Esophagus squamous epithelium (tissue), 5 donors: ENCODE measurements at regions not wholly inside any gene's neighbourhood (a gene's known extent, or its start where the extent isn't known, plus 50 kb on each side); places are given as distances from the start of the nearest gene placed in this dataset.
"Not testable (repeated sequence)": the region's sequence is repeated elsewhere in the genome, so short reads cannot be mapped to it uniquely, and the experiment has no call there.

Experiments used
- DNase-seq: peaks from one replicate; lab custom pipeline; 2025; lab: John Stamatoyannopoulos, UW
- H3K27ac ChIP-seq, 4 donors: fragments of 200-600 bp; sonication (generic); one replicate each; pipeline ENCODE4 v1.5.1; 2016 to 2019; ENCODE audit warnings: mild to moderate bottlenecking in 1 of 4
- H3K27me3 ChIP-seq, 4 donors: fragments of 200-600 bp; sonication (generic); 1 replicate in 3 of 4; 2 replicates in 1 of 4; pipeline versions ENCODE4 v1.5.1 to v1.6.0; 2017 to 2021; ENCODE audit warnings: antibody characterized with exemption in 1 of 4
- H3K36me3 ChIP-seq, 3 donors: fragments of 200-600 bp; sonication (generic); one replicate each; pipeline ENCODE4 v1.5.1; 2016 to 2019
- H3K4me1 ChIP-seq, 3 donors: fragments of 200-600 bp; sonication (generic); one replicate each; pipeline ENCODE4 v1.5.1; 2017 to 2019
- H3K4me3 ChIP-seq, 4 donors: fragments of 200-600 bp; sonication (generic); 1 replicate in 3 of 4; 2 replicates in 1 of 4; pipeline ENCODE4 v1.5.1; 2016 to 2019; ENCODE audit warnings: mild to moderate bottlenecking in 2 of 4, moderate library complexity in 1 of 4
- H3K9me3 ChIP-seq, 3 donors: fragments of 200-600 bp; sonication (generic); one replicate each; pipeline ENCODE4 v1.5.1; 2016 to 2019
- CTCF ChIP-seq, 6 experiments: fragments of 450-650 bp in 4 of 6; fragments of 200-600 bp in 2 of 6; sonication (generic) in 2 of 6; IDR thresholded peaks; one replicate each; pipeline ENCODE4 v1.5.1; 2016 to 2019; ENCODE audit warnings: antibody characterized with exemption in 6 of 6, mild to moderate bottlenecking in 4 of 6, moderate library complexity in 4 of 6
- POLR2A ChIP-seq, 4 donors: fragments of 450-650 bp; IDR thresholded peaks; one replicate each; pipeline ENCODE4 v1.6.1; 2017; ENCODE audit warnings: antibody characterized with exemption in 4 of 4, mild to moderate bottlenecking in 4 of 4, moderate library complexity in 3 of 4
- WGBS, 2 donors: methylation state at CpG; one replicate each; pipeline ENCODE4 v1.1.5; 2018; 5-methylcytosine and 5-hydroxymethylcytosine counted together
- intact Hi-C: fragments of 100-400 bp; cut with DNase I; formaldehyde crosslinking; loops from one replicate; pipeline ENCODE4 v1.15.0; 2022
- donor health status: DM: yes; HTN: yes; CAD: no.

GRCh38 chr11:69205743-69206612 lies 50.2 kb downstream of the SMIM38 start:
- TF ChIP-seq CTCF (IDR thresholded peaks at IDR 0.05) (no peak), POLR2A (IDR thresholded peaks at IDR 0.05) (no peak)
- H3K36me3 ChIP-seq = no peaks in the 10 kb centered on the region
- H3K9me3 ChIP-seq = peaks cover 0 to 10% (median 0%) of the 10 kb centered on the region in 3 donors
- peaks cover 0 to 35% (median 0%) of the 10 kb centered on the region in 4 donors for H3K27me3 ChIP-seq
- no peaks in the 10 kb centered on the region for H3K4me1 ChIP-seq
- no peak overlapping the region for H3K4me3 ChIP-seq
- intact Hi-C loops = no loop called here
- no peak for DNase-seq
- 93% methylated on average over 20 to 22 of the region's 28 CpGs for WGBS, 2 donors
- no peak overlapping the region for H3K27ac ChIP-seq

- H3K27me3 ChIP-seq = peaks cover 0 to 38% (median 0%) of the 10 kb centered on the region in 4 donors
- H3K4me1 ChIP-seq, H3K4me3 ChIP-seq, H3K36me3 ChIP-seq, DNase-seq, intact Hi-C loops, H3K27ac ChIP-seq: not testable (repeated sequence)
- 71 to 81% methylated on average over 6 to 7 of the region's 7 CpGs for WGBS, 2 donors
- H3K9me3 ChIP-seq = peaks cover 0 to 10% (median 0%) of the 10 kb centered on the region in 3 donors
These were observed 50.9 kb downstream of the SMIM38 start for GRCh38 chr11:69206613-69206965.

GRCh38 chr11:69207165-69207889 lies 51.6 kb downstream of the SMIM38 start:
- WGBS, 2 donors = 77 to 89% methylated on average over 6 to 10 of the region's 14 CpGs
- DNase-seq = no peak

GRCh38 chr11:69208190-69209037 lies 52.7 kb downstream of the SMIM38 start:
- no peak for DNase-seq
- Histone ChIP-seq H3K4me3 (no peak overlapping the region), H3K27ac (no peak overlapping the region), H3K36me3 (no peaks in the 10 kb centered on the region), H3K27me3 (peaks cover 0 to 40% (median 0%) of the 10 kb centered on the region in 4 donors), H3K4me1 (no peaks in the 10 kb centered on the region), H3K9me3 (peaks cover 0 to 10% (median 0%) of the 10 kb centered on the region in 3 donors)
- 83 to 92% methylated on average over 4 to 12 of the region's 13 CpGs for WGBS, 2 donors
- no peak for TF ChIP-seq POLR2A (IDR thresholded peaks at IDR 0.05)
- no peak for TF ChIP-seq CTCF (IDR thresholded peaks at IDR 0.05)
- intact Hi-C loops = no loop called here

More at GRCh38 chr11:69207165-69207889, 51.6 kb downstream of the SMIM38 start:
- no peak overlapping the region for H3K4me3 ChIP-seq
- H3K27ac ChIP-seq = no peak overlapping the region
- H3K4me1 ChIP-seq = no peaks in the 10 kb centered on the region
- peaks cover 0 to 10% (median 0%) of the 10 kb centered on the region in 3 donors for H3K9me3 ChIP-seq
- H3K27me3 ChIP-seq = peaks cover 0 to 41% (median 0%) of the 10 kb centered on the region in 4 donors
- TF ChIP-seq CTCF (IDR thresholded peaks at IDR 0.05) = no peak
- no peak for TF ChIP-seq POLR2A (IDR thresholded peaks at IDR 0.05)
- H3K36me3 ChIP-seq = no peaks in the 10 kb centered on the region
- intact Hi-C loops = no loop called here

GRCh38 chr11:69209038-69209350 lies 53.3 kb downstream of the SMIM38 start:
- Histone ChIP-seq H3K27ac (no peak overlapping the region), H3K36me3 (no peaks in the 10 kb centered on the region), H3K27me3 (peaks cover 0 to 36% (median 0%) of the 10 kb centered on the region in 4 donors), H3K4me1 (no peaks in the 10 kb centered on the region), H3K4me3 (no peak overlapping the region), H3K9me3 (peaks cover 0 to 10% (median 0%) of the 10 kb centered on the region in 3 donors)
- DNase-seq = no peak
- TF ChIP-seq CTCF (IDR thresholded peaks at IDR 0.05) (no peak), POLR2A (IDR thresholded peaks at IDR 0.05) (no peak)
- 87 to 96% methylated on average over 7 to 8 of the region's 8 CpGs for WGBS, 2 donors
- intact Hi-C loops = no loop called here
